ENCODE measurements at regions not wholly inside any gene's neighbourhood (a gene's known extent, or its start where the extent isn't known, plus 50 kb on each side); places are given as distances from the start of the nearest gene placed in this dataset.

GRCh38 chr15:91429973-91430372 lies 329.9 kb downstream of the SV2B start:
- Histone ChIP-seq H3K27ac (ENCODE audit: low read length) (no peak overlapping the region), H3K79me2 (replicated peaks; ENCODE audit: insufficient read depth, low read length) (no peaks in the 10 kb centered on the region), H3K4me2 (ENCODE audit: low read length) (no peak overlapping the region), H3K9me3 (ENCODE audit: low read length) (no peaks in the 10 kb centered on the region), H3K9me2 (ENCODE audit: insufficient read depth, low read length) (no peaks in the 10 kb centered on the region), H3K36me3 (ENCODE audit: insufficient read depth, low read length) (no peaks in the 10 kb centered on the region), H3K9ac (ENCODE audit: low read length) (no peak overlapping the region), H3F3A (ENCODE audit: insufficient read depth, low read length, poor library complexity, severe bottlenecking) (no peaks in the 10 kb centered on the region), H3K4me3 (ENCODE audit: low read length) (no peak overlapping the region), H2AFZ (ENCODE audit: low read depth, low read length) (no peak overlapping the region), H4K20me1 (ENCODE audit: insufficient read depth) (no peaks in the 10 kb centered on the region), H3K27me3 (ENCODE audit: insufficient read depth, low read depth, low read length) (no peaks in the 10 kb centered on the region)
- TF ChIP-seq REST (IDR thresholded peaks at IDR 0.05; ENCODE audit: borderline replicate concordance) (no peak), TAF1 (IDR thresholded peaks at IDR 0.05; ENCODE audit: low read depth) (no peak), EP300 (conservative IDR thresholded peaks at IDR 0.05; ENCODE audit: poor library complexity, severe bottlenecking) (no peak), RAD21 (conservative IDR thresholded peaks at IDR 0.05) (no peak), SMC3 (conservative IDR thresholded peaks at IDR 0.05; ENCODE audit: poor library complexity) (no peak), MXI1 (conservative IDR thresholded peaks at IDR 0.05; ENCODE audit: poor library complexity, severe bottlenecking) (no peak), EZH2 (IDR thresholded peaks at IDR 0.05; ENCODE audit: borderline replicate concordance, insufficient read depth, low read length, poor library complexity, severe bottlenecking) (no peak), CTCF (IDR thresholded peaks at IDR 0.05; ENCODE audit: poor library complexity, severe bottlenecking) (no peak), POLR2AphosphoS5 (IDR thresholded peaks at IDR 0.05) (no peak)

- no peaks in the 10 kb centered on the region for H3K79me2 ChIP-seq (replicated peaks; ENCODE audit: insufficient read depth, low read length)
- H3K9ac ChIP-seq (ENCODE audit: low read length), result no peak overlapping the region
- H4K20me1 ChIP-seq (ENCODE audit: insufficient read depth), result no peaks in the 10 kb centered on the region
- H3K9me2 ChIP-seq (ENCODE audit: insufficient read depth, low read length), result no peaks in the 10 kb centered on the region
- no peak overlapping the region for H3K27ac ChIP-seq (ENCODE audit: low read length)
- no peaks in the 10 kb centered on the region for H3K9me3 ChIP-seq (ENCODE audit: low read length)
- H3K4me3 ChIP-seq (ENCODE audit: low read length), result no peak overlapping the region
- no peak overlapping the region for H2AFZ ChIP-seq (ENCODE audit: low read depth, low read length)
- H3K27me3 ChIP-seq (ENCODE audit: insufficient read depth, low read depth, low read length), result no peaks in the 10 kb centered on the region
- no peaks in the 10 kb centered on the region for H3F3A ChIP-seq (ENCODE audit: insufficient read depth, low read length, poor library complexity, severe bottlenecking)
- H3K36me3 ChIP-seq (ENCODE audit: insufficient read depth, low read length), result no peaks in the 10 kb centered on the region
- H3K4me2 ChIP-seq (ENCODE audit: low read length), result no peak overlapping the region
- TF ChIP-seq TAF1 (IDR thresholded peaks at IDR 0.05; ENCODE audit: low read depth) (no peak), RAD21 (conservative IDR thresholded peaks at IDR 0.05) (no peak), REST (IDR thresholded peaks at IDR 0.05; ENCODE audit: borderline replicate concordance) (no peak), POLR2AphosphoS5 (IDR thresholded peaks at IDR 0.05) (no peak), SMC3 (conservative IDR thresholded peaks at IDR 0.05; ENCODE audit: poor library complexity) (no peak), MXI1 (conservative IDR thresholded peaks at IDR 0.05; ENCODE audit: poor library complexity, severe bottlenecking) (no peak)
These were observed 331.1 kb downstream of the SV2B start for GRCh38 chr15:91431041-91431715.
